ENCODE measurements at regions not wholly inside any gene's neighbourhood (a gene's known extent, or its start where the extent isn't known, plus 50 kb on each side); places are given as distances from the start of the nearest gene placed in this dataset.
"Not testable (repeated sequence)": the region's sequence is repeated elsewhere in the genome, so short reads cannot be mapped to it uniquely, and the experiment has no call there.

DNA sequence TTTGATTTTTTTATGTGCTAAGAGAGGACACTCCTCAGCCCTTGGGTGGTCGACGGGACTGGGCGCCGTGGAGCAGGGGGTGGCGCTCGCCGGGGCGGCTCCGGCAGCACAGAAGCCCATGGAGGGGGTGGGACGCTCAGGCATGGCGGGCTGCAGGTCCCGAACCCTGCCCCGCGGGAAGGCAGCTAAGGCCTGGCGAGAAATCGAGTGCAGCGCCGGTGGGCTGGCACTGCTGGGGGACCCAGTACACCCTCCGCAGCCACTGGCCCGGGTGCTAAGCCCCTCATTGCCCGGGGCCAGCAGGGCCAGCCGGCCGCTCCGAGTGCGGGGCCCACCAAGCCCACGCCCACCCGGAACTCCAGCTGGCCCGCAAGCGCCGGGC is 669.7 kb upstream of the CTNND2 start:
- not testable (repeated sequence) for DNase-seq (ENCODE audit: low spot score)

DNA sequence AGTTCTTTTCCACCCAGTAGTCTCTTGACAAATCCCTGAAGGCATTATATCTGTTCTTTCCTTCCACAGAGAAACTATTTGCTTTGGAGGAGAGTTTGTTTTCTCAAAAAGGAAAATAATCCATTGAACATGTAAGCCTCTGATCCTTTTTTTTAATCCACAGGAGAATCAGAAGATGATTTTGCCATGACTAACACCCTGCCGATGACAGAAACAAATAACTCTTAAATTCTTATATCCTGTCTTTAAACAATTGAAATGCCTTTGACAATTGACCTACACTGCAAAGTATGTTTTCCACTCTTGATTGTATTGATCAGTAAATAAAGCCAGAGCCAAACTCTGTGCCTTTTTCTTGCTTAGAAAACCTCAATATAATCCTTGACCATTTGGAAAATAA is 666.4 kb upstream of the CTNND2 start:
- no peak for DNase-seq (ENCODE audit: low spot score)

DNA sequence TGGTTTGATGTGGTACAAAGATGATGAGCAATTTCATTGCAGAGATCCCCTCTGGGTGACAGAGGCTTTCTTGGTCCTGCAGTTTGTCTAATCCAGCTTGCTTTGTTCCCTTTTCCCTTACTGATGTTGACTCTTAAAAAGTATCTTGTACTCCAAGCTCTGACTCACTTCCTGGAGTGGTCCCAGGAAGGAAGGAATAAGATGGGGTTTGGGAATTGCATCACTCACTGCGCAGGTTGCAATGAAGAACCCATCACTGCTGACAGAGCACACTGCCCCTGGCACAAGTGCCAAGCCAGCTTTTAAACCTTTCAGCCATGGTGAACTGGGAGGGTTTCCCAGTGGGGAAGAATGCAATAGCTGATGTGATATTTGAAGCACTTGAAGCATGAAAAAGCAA is 662.2 kb upstream of the CTNND2 start:
- DNase-seq (ENCODE audit: low spot score): no peak

DNA sequence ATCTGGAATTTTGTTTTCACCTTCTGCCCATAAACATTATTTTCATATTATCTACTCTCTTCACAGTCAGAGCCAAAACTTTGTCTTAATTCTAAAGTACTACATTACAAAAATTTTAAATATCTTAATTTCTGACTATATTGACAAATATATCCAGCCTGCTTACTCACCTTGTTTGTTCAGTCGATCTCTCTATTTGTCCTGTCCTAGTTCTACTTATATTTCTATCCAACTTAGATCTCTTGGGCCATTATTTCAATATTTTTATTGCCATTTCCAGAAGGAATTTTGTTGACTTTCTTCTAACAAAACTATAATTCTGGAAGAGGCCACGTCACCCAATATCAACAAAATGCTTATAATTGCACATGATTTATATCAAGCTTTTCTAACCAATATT is 652.8 kb upstream of the CTNND2 start:
- DNase-seq (ENCODE audit: low spot score): no peak

GRCh38 chr5:12526113-12526512 is 621.9 kb upstream of the CTNND2 start:
- DNase-seq (ENCODE audit: low spot score): no peak

- no peak for DNase-seq (ENCODE audit: low spot score)
These were observed 617.9 kb upstream of the CTNND2 start for GRCh38 chr5:12522116-12522515.

GRCh38 chr5:12504983-12505382 is 600.7 kb upstream of the CTNND2 start:
- not testable (repeated sequence) for DNase-seq (ENCODE audit: low spot score)

DNA sequence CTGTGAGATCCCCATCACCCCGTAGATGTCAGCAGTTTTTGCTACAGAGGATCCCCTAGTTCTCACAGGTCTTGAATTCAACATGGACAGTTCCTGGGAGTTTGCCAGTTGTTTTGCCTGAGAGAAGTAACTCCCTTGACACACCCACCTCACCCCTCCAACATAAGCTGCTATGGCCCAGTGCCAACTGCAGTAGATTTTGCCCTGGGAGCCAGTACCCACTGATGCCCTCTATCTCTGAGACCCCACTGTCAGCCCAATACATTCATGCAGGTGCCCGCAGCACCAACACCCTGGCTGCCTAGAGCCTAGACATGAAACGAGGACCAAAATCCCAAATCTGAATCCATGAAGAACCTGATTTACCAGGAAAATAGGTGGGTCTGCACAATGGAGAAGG is 583.9 kb upstream of the CTNND2 start:
- no peak for DNase-seq (ENCODE audit: low spot score)

- no peak for DNase-seq (ENCODE audit: low spot score)
These were observed 576.2 kb upstream of the CTNND2 start for GRCh38 chr5:12480487-12480886.

DNA sequence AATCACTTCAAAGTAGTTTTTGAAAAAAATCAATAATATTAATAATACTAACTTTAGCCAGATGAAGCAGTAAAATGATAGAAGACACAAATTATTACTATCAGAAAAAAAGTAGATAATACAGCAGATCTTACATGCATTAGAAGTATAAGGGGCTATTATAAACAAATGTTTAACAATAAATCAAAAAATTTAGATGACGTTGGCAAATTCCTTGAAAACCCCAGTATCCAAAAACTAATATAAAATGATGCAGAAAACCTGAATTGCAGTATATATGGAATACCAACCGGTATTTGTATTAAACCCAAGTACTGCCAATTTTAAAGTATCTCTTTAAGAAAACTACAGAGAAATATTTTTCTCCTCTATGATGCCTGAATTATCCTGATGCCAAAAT is 573.3 kb upstream of the CTNND2 start:
- DNase-seq (ENCODE audit: low spot score): no peak

- DNase-seq (ENCODE audit: low spot score): no peak
These were observed 563.6 kb upstream of the CTNND2 start for GRCh38 chr5:12467799-12468198.

GRCh38 chr5:12460493-12461261 is 556.4 kb upstream of the CTNND2 start:
- no peak for DNase-seq (ENCODE audit: low spot score)

GRCh38 chr5:12459326-12459725 is 555.1 kb upstream of the CTNND2 start:
- no peak for DNase-seq (ENCODE audit: low spot score)

GRCh38 chr5:12419075-12419474 is 514.8 kb upstream of the CTNND2 start:
- no peak for DNase-seq (ENCODE audit: low spot score)

GRCh38 chr5:12413585-12413984 is 509.3 kb upstream of the CTNND2 start:
- no peak for DNase-seq (ENCODE audit: low spot score)

DNA sequence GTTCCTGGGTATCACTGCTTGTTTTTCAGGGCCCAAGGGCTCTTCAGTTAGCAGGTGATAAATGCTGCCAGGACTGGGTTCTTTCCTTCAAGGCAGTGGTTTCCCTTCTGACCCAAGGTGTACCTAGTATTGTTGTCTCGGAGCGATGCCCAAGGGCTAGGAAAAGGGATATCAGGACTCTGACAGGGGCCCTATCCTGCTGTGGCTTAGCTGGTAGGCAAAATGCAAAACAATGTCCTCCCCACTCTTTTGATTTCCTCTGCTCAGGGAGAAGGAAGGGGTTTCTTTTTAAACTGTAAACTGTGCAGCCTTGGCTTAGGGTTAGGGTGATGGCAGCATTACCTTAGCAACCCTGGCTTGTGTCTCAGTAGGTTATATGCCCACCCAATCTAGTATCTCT is 508.8 kb upstream of the CTNND2 start:
- no peak for DNase-seq (ENCODE audit: low spot score)

DNA sequence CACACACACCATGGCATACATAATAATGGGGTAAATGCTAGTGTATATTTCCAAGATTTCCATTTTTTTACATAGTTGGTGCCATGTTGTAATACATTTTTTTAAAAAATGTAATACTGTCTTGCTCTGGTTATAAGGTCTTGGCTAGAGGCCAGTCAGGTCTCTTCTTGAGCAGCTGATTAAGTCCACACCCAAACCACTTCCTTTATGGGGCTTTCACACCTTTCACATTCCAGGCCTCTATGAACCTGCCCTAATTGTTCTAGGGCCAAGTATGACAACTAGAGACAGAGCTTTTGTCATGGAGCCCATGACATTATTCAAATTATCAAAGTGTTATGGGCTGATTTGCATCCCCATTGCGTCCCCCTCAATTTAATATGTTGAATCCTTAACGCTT is 495.6 kb upstream of the CTNND2 start:
- DNase-seq (ENCODE audit: low spot score): no peak

- no peak for DNase-seq (ENCODE audit: low spot score)
These were observed 488.0 kb upstream of the CTNND2 start for GRCh38 chr5:12392246-12392645.

GRCh38 chr5:12385095-12385494 is 480.8 kb upstream of the CTNND2 start:
- DNase-seq (ENCODE audit: low spot score): no peak

DNA sequence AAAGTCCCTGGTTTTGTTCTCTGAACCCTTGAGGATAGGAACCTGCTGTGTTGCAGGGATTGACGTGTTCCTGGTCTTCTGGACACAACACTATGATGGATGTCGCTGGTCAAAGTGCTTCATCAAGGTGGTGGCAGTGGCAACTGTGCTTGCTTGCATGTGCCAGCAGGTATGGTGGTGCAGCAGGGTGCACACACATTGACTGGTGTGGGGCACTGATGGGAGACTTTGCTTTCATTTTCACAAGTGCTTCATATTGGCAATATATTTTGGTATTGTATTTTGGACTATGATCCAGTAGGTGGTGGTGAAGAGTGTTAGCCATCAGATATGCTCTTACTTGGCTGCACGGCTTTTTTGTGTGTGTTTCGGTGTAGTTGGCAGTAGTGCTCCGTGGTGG is 479.8 kb upstream of the CTNND2 start:
- no peak for DNase-seq (ENCODE audit: low spot score)

DNA sequence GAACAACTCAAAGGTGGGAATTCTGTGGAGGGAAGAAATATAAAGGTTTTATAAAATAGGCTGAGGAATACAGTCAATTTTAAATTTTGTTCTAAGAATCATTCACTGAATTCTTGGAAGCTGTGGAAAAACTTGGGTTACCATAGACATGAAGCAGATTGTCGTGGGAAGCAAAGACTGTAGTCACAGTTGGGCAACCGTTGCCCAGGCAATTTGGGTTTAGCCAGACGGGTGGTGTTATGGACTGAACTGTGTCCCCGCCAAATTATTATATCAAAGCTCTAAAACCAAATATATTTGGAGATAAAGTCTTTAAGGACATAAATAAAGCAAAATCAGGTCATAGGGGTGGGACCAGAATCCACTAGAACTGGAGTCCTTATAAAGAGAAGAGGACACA is 463.7 kb upstream of the CTNND2 start:
- DNase-seq (ENCODE audit: low spot score): no peak

GRCh38 chr5:12360218-12360617 is 456.0 kb upstream of the CTNND2 start:
- DNase-seq (ENCODE audit: low spot score): no peak

DNA sequence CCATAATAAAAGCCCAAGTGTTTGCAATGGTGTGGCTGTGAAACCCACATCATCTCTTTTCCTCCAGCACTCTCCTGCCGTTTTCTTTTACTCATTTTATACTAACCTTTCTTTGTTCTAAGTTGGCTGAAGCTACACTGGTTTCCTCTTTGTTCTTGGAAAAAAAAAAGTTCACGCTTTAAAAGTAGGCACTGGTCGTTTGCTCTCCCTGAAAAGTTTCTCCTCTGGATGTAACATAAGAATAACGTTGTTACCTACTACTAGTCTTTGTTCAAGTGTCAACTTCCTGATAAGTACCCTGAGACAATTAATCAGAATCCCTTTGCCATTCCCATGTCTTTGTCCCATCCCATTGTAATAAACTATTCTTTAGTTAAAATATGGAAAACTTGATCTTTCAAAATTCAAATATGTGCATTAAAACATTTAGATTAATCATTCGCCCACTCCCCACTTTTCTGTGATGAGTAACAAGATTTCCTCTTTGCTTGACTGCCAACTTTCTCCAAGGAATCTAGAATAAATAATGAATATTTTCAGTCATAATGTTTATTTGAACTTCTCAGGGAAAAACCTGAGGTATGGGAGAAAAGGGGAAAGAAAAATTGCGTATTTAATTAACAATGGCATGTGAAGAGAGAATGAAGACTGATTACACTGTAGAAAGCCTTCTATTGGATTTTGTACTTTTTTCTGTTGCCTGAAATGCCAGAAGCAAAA is 454.3 kb upstream of the CTNND2 start:
- DNase-seq (ENCODE audit: low spot score): no peak

- DNase-seq (ENCODE audit: low spot score): no peak
These were observed 453.4 kb upstream of the CTNND2 start for GRCh38 chr5:12357626-12358025.

Data from mucosa of gallbladder (tissue), 1 donor.